Endothelial cell of umbilical vein (primary cell): ENCODE measurements at regions not wholly inside any gene's neighbourhood (a gene's known extent, or its start where the extent isn't known, plus 50 kb on each side); places are given as distances from the start of the nearest gene placed in this dataset.

Source experiments
- BruUV-seq: library from RNA; stranded (reverse); fragments of 400-500 nt; replicated peaks from 2 replicates; lab custom pipeline; 2021; lab: Mats Ljungman, UMichigan
- CTCF ChIA-PET: fragments of 300-600, 350-600 bp; sonication (Branson Sonifier 250); formaldehyde crosslinking; loops from one replicate; lab custom pipeline; 2021; ENCODE audit warnings: antibody characterized with exemption, inconsistent platforms; lab: Charles Lee
- POLR2A ChIA-PET: fragments of 300-600, 350-600 bp; sonication (Branson Sonifier 250); formaldehyde crosslinking; loops from one replicate; lab custom pipeline; 2021; ENCODE audit warnings: antibody characterized with exemption, inconsistent platforms; lab: Charles Lee
- DNase-seq: peaks from one replicate; pipeline ENCODE4 v3.0.0-alpha.2; 2011; ENCODE audit warnings: low read depth, low spot score
- FAIRE-seq: peaks from 2 replicates; lab custom pipeline; 2011; peaks lifted over from hg19 to GRCh38; lab: Jason Lieb, UNC
- H2AFZ ChIP-seq: 2 replicates; pipeline ENCODE4 v1.6.0; 2012; ENCODE audit warnings: low read depth, low read length, control low read depth, inconsistent platforms
- H3K27ac ChIP-seq: 2 replicates; pipeline ENCODE4 v1.5.1; 2011; ENCODE audit warnings: low read depth, mild to moderate bottlenecking, control low read depth, low read length, moderate library complexity; ENCODE audit not compliant: insufficient read depth
- H3K27me3 ChIP-seq, 2 experiments: 2 replicates each; pipeline versions ENCODE4 v1.6.0 to v1.6.1; 2011; ENCODE audit warnings: low read length in 2 of 2, mixed read lengths in 1 of 2; ENCODE audit not compliant: control insufficient read depth in 2 of 2, insufficient read depth in 2 of 2
- H3K36me3 ChIP-seq, 2 experiments: 2 replicates in 1 of 2; 3 replicates in 1 of 2; pipeline ENCODE4 v1.5.1; 2011; ENCODE audit warnings: low read length in 2 of 2, mild to moderate bottlenecking in 1 of 2, moderate library complexity in 1 of 2; ENCODE audit not compliant: control insufficient read depth in 2 of 2, insufficient read depth in 2 of 2; ENCODE audit errors: extremely low read depth in 1 of 2
- H3K4me1 ChIP-seq: 3 replicates; pipeline ENCODE4 v1.5.1; 2011; ENCODE audit warnings: mild to moderate bottlenecking, low read length; ENCODE audit not compliant: control insufficient read depth, insufficient read depth; ENCODE audit errors: extremely low read depth
- H3K4me2 ChIP-seq: 2 replicates; pipeline ENCODE4 v1.6.1; 2011; ENCODE audit warnings: low read length, control low read depth, mixed read lengths; ENCODE audit not compliant: insufficient read depth
- H3K4me3 ChIP-seq, 3 experiments: fragments of 200-600 bp in 1 of 3; sonication (generic), shearing (Covaris generic) in 1 of 3; replicated peaks in 1 of 3; 2 replicates each; pipeline ENCODE4 v1.5.1; 2011 to 2016; ENCODE audit warnings: control low read depth in 3 of 3, low read length in 3 of 3, mild to moderate bottlenecking in 2 of 3, inconsistent platforms in 1 of 3, low read depth in 1 of 3, moderate library complexity in 1 of 3; ENCODE audit not compliant: insufficient read depth in 1 of 3
- H3K79me2 ChIP-seq: 2 replicates; pipeline ENCODE4 v1.6.0; 2012; ENCODE audit warnings: low read length, inconsistent platforms; ENCODE audit not compliant: control insufficient read depth, insufficient read depth
- H3K9ac ChIP-seq: replicated peaks from 2 replicates; pipeline ENCODE3; 2011; ENCODE audit warnings: low read length, control low read depth; ENCODE audit not compliant: insufficient read depth; ENCODE audit errors: extremely low read depth
- H3K9me1 ChIP-seq: replicated peaks from 3 replicates; pipeline ENCODE4 v1.6.0; 2011; ENCODE audit warnings: mild to moderate bottlenecking, low read length; ENCODE audit not compliant: control insufficient read depth, insufficient read depth; ENCODE audit errors: extremely low read depth
- H3K9me3 ChIP-seq: replicated peaks from 2 replicates; pipeline ENCODE4 v1.5.1; 2012; ENCODE audit warnings: low read length, inconsistent platforms; ENCODE audit not compliant: control insufficient read depth, insufficient read depth
- H4K20me1 ChIP-seq: replicated peaks from 2 replicates; pipeline ENCODE3; 2011; ENCODE audit warnings: mild to moderate bottlenecking, low read length; ENCODE audit not compliant: control insufficient read depth, insufficient read depth; ENCODE audit errors: extremely low read depth
- EZH2 ChIP-seq: IDR thresholded peaks from 2 replicates; pipeline ENCODE4 v1.6.1; 2012; ENCODE audit warnings: borderline replicate concordance, low read depth, mild to moderate bottlenecking, moderate library complexity, low read length, inconsistent platforms; ENCODE audit not compliant: severe bottlenecking
- FOS ChIP-seq: IDR thresholded peaks from 2 replicates; pipeline ENCODE4 v1.6.1; 2011; ENCODE audit warnings: mild to moderate bottlenecking, low read length, moderate library complexity, borderline replicate concordance; ENCODE audit not compliant: insufficient read depth
- GATA2 ChIP-seq: IDR thresholded peaks from 2 replicates; pipeline ENCODE4 v1.7.0; 2011; ENCODE audit warnings: low read depth, mild to moderate bottlenecking, moderate library complexity, mixed read lengths, low read length; ENCODE audit not compliant: insufficient read length, insufficient read depth
- JUN ChIP-seq: IDR thresholded peaks from 2 replicates; pipeline ENCODE4 v1.6.1; 2011; ENCODE audit warnings: borderline replicate concordance, low read depth; ENCODE audit not compliant: insufficient read length, insufficient read depth
- MYC ChIP-seq: IDR thresholded peaks from one replicate; pipeline ENCODE4 v1.6.1; 2011; ENCODE audit warnings: mild to moderate bottlenecking, low read depth, low read length
- POLR2A ChIP-seq: IDR thresholded peaks from 2 replicates; pipeline ENCODE4 v1.6.1; 2012; ENCODE audit warnings: low read depth, mild to moderate bottlenecking, control low read depth, low read length
- POLR2AphosphoS5 ChIP-seq: IDR thresholded peaks from 2 replicates; pipeline ENCODE4 v1.6.1; 2012; ENCODE audit warnings: low read depth, mild to moderate bottlenecking, control low read depth, low read length, moderate library complexity; ENCODE audit not compliant: insufficient read depth
- dilution Hi-C: fragments of 300-500 bp; cut with MboI; formaldehyde crosslinking; loops from one replicate; pipeline ENCODE4 v1.15.0; 2019; ENCODE audit warnings: low sequenced_read_pairs; ENCODE audit not compliant: extremely low pct_ligation_motif_present
- intact Hi-C: fragments of 100-400 bp; cut with micrococcal nuclease; formaldehyde crosslinking; loops from one replicate; pipeline ENCODE4 v1.10.0; 2022
- TF ChIP-seq, protein P1 (sequence below): IDR thresholded peaks from 2 replicates; pipeline ENCODE4 v1.6.1; 2011; ENCODE audit not compliant: insufficient read depth, insufficient read length
- TF ChIP-seq, protein P2 (sequence below), 2 donors: IDR thresholded peaks; 1 replicate in 1 of 2; 2 replicates in 1 of 2; pipeline ENCODE4 v1.5.1; 2011; ENCODE audit warnings: low read length in 2 of 2, mild to moderate bottlenecking in 2 of 2, moderate library complexity in 2 of 2, control low read depth in 1 of 2, inconsistent platforms in 1 of 2, low read depth in 1 of 2; ENCODE audit not compliant: insufficient read depth in 1 of 2; ENCODE audit errors: extremely low read depth in 1 of 2

DNA sequence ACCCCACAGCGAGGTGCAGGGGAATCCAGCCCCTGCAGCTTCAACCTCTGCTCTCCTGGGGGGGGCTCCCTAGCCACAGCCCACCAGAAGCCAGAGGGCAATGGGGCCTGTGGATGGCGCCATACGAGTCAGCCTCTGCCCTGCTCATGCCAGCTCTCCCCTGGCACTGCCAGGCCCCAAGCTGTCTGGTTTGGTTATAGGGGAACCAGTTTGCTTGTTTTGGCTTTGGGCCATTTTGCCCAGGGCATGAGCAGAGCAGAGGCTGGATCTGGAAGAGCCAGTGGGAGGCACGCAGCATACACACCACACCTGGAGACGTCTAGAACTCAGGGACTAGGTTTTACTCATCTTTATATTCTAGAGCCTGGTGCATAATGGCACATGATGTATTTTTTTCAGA is 66.7 kb upstream of the SLC22A16 start:
- H3K9ac ChIP-seq: no peak overlapping the region
- no peaks in the 10 kb centered on the region for H3K79me2 ChIP-seq
- TF ChIP-seq, protein P1, sequence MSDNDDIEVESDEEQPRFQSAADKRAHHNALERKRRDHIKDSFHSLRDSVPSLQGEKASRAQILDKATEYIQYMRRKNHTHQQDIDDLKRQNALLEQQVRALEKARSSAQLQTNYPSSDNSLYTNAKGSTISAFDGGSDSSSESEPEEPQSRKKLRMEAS: no peak
- no peak for TF ChIP-seq POLR2AphosphoS5
- no peak for TF ChIP-seq POLR2A
- no peak for TF ChIP-seq FOS
- TF ChIP-seq, protein P2, sequence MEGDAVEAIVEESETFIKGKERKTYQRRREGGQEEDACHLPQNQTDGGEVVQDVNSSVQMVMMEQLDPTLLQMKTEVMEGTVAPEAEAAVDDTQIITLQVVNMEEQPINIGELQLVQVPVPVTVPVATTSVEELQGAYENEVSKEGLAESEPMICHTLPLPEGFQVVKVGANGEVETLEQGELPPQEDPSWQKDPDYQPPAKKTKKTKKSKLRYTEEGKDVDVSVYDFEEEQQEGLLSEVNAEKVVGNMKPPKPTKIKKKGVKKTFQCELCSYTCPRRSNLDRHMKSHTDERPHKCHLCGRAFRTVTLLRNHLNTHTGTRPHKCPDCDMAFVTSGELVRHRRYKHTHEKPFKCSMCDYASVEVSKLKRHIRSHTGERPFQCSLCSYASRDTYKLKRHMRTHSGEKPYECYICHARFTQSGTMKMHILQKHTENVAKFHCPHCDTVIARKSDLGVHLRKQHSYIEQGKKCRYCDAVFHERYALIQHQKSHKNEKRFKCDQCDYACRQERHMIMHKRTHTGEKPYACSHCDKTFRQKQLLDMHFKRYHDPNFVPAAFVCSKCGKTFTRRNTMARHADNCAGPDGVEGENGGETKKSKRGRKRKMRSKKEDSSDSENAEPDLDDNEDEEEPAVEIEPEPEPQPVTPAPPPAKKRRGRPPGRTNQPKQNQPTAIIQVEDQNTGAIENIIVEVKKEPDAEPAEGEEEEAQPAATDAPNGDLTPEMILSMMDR (IDR thresholded peaks at IDR 0.05; ENCODE audit: extremely low read depth in 1 of 2, insufficient read depth in 1 of 2, low read depth in 1 of 2, low read length in 2 of 2): no peak
- no peak for TF ChIP-seq JUN
- no peak for TF ChIP-seq GATA2
- TF ChIP-seq MYC: no peak
- TF ChIP-seq EZH2: no peak
- H3K4me3 ChIP-seq: no peak overlapping the region
- H3K27me3 ChIP-seq: peaks cover 85 to 86% of the 10 kb centered on the region in 2 experiments
- POLR2A ChIA-PET: no interaction called here
- no peak for DNase-seq
- dilution Hi-C loops: no loop called here
- BruUV-seq: no TSS peak
- no peaks in the 10 kb centered on the region for H3K9me1 ChIP-seq
- CTCF ChIA-PET: interaction anchor here (1.7 kb wide), 1 partner anchor 10 kb away, joined by 4 read pairs; no protein-coding TSS in a partner anchor
- H3K4me1 ChIP-seq: no peaks in the 10 kb centered on the region
- no peak overlapping the region for H3K27ac ChIP-seq
- H3K4me2 ChIP-seq: no peak overlapping the region
- H2AFZ ChIP-seq: no peak overlapping the region
- H3K9me3 ChIP-seq: no peaks in the 10 kb centered on the region
- H3K36me3 ChIP-seq: no peaks in the 10 kb centered on the region
- intact Hi-C loops: no loop called here
- FAIRE-seq: no peak
- no peaks in the 10 kb centered on the region for H4K20me1 ChIP-seq
